CD14-positive monocyte (primary cell): ENCODE measurements at regions not wholly inside any gene's neighbourhood (a gene's known extent, or its start where the extent isn't known, plus 50 kb on each side); places are given as distances from the start of the nearest gene placed in this dataset.

ENCODE experiments used
- DNase-seq, 3 donors: peaks; one replicate each; pipeline ENCODE4 v3.0.0-alpha.2; 2011 to 2022
- H2AFZ ChIP-seq: 2 replicates; pipeline ENCODE4 v1.6.0; 2012; ENCODE audit warnings: mild to moderate bottlenecking, low read depth, low read length, inconsistent platforms; ENCODE audit not compliant: insufficient read depth, poor library complexity, severe bottlenecking
- H3K27ac ChIP-seq, 2 donors: 1 replicate in 1 of 2; 2 replicates in 1 of 2; pipeline ENCODE4 v1.5.1; 2012 to 2013; ENCODE audit warnings: low read length in 2 of 2, control low read depth in 1 of 2, inconsistent platforms in 1 of 2, low read depth in 1 of 2, mild to moderate bottlenecking in 1 of 2
- H3K27me3 ChIP-seq, 2 donors: one replicate each; pipeline versions ENCODE4 v1.6.0 to v1.6.1; 2011 to 2013; ENCODE audit warnings: low read length in 2 of 2; ENCODE audit not compliant: control insufficient read depth in 2 of 2, insufficient read depth in 2 of 2
- H3K36me3 ChIP-seq, 2 donors: replicated peaks in 1 of 2; 1 replicate in 1 of 2; 2 replicates in 1 of 2; pipeline versions ENCODE4 v1.5.1 to v1.6.1; 2012 to 2013; ENCODE audit warnings: low read length in 2 of 2, control low read depth in 1 of 2, inconsistent platforms in 1 of 2, mild to moderate bottlenecking in 1 of 2; ENCODE audit not compliant: insufficient read depth in 2 of 2, control insufficient read depth in 1 of 2
- H3K4me1 ChIP-seq, 2 donors: 1 replicate in 1 of 2; 2 replicates in 1 of 2; pipeline versions ENCODE4 v1.5.1 to v1.6.1; 2012 to 2013; ENCODE audit warnings: low read length in 2 of 2, control low read depth in 1 of 2, inconsistent platforms in 1 of 2, mild to moderate bottlenecking in 1 of 2, moderate library complexity in 1 of 2; ENCODE audit not compliant: insufficient read depth in 2 of 2, control insufficient read depth in 1 of 2
- H3K4me2 ChIP-seq: replicated peaks from 2 replicates; pipeline ENCODE3; 2012; ENCODE audit warnings: low read length, moderate library complexity, mild to moderate bottlenecking; ENCODE audit not compliant: poor library complexity, severe bottlenecking; ENCODE audit errors: extremely low read depth
- H3K4me3 ChIP-seq, 3 experiments: fragments of 200-600 bp in 1 of 3; sonication (generic) in 1 of 3; replicated peaks in 1 of 3; 1 replicate in 2 of 3; 2 replicates in 1 of 3; pipeline ENCODE4 v1.5.1; 2011 to 2013; ENCODE audit warnings: low read length in 3 of 3, mild to moderate bottlenecking in 3 of 3, control low read depth in 2 of 3, low read depth in 2 of 3, inconsistent platforms in 1 of 3, moderate library complexity in 1 of 3
- H3K79me2 ChIP-seq: 2 replicates; pipeline ENCODE4 v1.6.0; 2012; ENCODE audit warnings: mild to moderate bottlenecking, control low read depth, inconsistent platforms, low read length, moderate library complexity; ENCODE audit not compliant: insufficient read depth
- H3K9ac ChIP-seq: 2 replicates; pipeline ENCODE4 v1.6.0; 2017; ENCODE audit warnings: low read length, mild to moderate bottlenecking; ENCODE audit not compliant: insufficient read depth, poor library complexity, severe bottlenecking
- H3K9me3 ChIP-seq, 2 donors: replicated peaks in 1 of 2; 1 replicate in 1 of 2; 2 replicates in 1 of 2; pipeline versions ENCODE4 v1.5.1 to v1.6.1; 2012 to 2013; ENCODE audit warnings: low read length in 2 of 2, control low read depth in 1 of 2; ENCODE audit not compliant: control insufficient read depth in 1 of 2, insufficient read depth in 1 of 2
- H4K20me1 ChIP-seq: 2 replicates; pipeline ENCODE4 v1.6.0; 2012; ENCODE audit warnings: mild to moderate bottlenecking, low read length, control low read depth, moderate library complexity; ENCODE audit not compliant: insufficient read depth
- H3K27ac Mint-ChIP-seq, 7 donors: one replicate each; pipeline ENCODE4 v1.8.0; 2020; ENCODE audit warnings: mild to moderate bottlenecking in 7 of 7, mixed read lengths in 7 of 7, moderate library complexity in 6 of 7, inconsistent platforms in 2 of 7
- H3K27me3 Mint-ChIP-seq, 3 donors: one replicate each; pipeline ENCODE4 v1.8.0; 2021 to 2022; ENCODE audit warnings: low read depth in 3 of 3, mild to moderate bottlenecking in 3 of 3, mixed read lengths in 3 of 3, moderate library complexity in 3 of 3, inconsistent platforms in 1 of 3
- H3K36me3 Mint-ChIP-seq, 2 donors: one replicate each; pipeline ENCODE4 v1.8.0; 2020; ENCODE audit warnings: mixed read lengths in 2 of 2, inconsistent platforms in 1 of 2, mild to moderate bottlenecking in 1 of 2
- H3K4me1 Mint-ChIP-seq: one replicate; pipeline ENCODE4 v1.8.0; 2020; ENCODE audit warnings: mild to moderate bottlenecking, mixed read lengths
- H3K4me3 Mint-ChIP-seq, 2 donors: one replicate each; pipeline ENCODE4 v1.8.0; 2020; ENCODE audit warnings: mild to moderate bottlenecking in 2 of 2, mixed read lengths in 2 of 2, moderate library complexity in 1 of 2
- H3K9me3 Mint-ChIP-seq, 7 donors: one replicate each; pipeline ENCODE4 v1.8.0; 2020 to 2022; ENCODE audit warnings: mixed read lengths in 7 of 7, mild to moderate bottlenecking in 6 of 7, moderate library complexity in 6 of 7, inconsistent platforms in 2 of 7
- WGBS: methylation state at CpG from one replicate; pipeline ENCODE4 v1.1.5; 2013; ENCODE audit warnings: missing lambda C conversion rate; ENCODE audit not compliant: insufficient coverage; 5-methylcytosine and 5-hydroxymethylcytosine counted together
- intact Hi-C, 2 donors: fragments of 100-400 bp; cut with micrococcal nuclease; formaldehyde crosslinking; loops; one replicate each; pipeline versions ENCODE4 v1.15.0 to v1.15.1; 2023
- TF ChIP-seq, protein P1 (sequence below): fragments of 200-600 bp; IDR thresholded peaks from one replicate; pipeline ENCODE4 v1.8.0; 2022; ENCODE audit warnings: antibody characterized with exemption, mild to moderate bottlenecking

DNA sequence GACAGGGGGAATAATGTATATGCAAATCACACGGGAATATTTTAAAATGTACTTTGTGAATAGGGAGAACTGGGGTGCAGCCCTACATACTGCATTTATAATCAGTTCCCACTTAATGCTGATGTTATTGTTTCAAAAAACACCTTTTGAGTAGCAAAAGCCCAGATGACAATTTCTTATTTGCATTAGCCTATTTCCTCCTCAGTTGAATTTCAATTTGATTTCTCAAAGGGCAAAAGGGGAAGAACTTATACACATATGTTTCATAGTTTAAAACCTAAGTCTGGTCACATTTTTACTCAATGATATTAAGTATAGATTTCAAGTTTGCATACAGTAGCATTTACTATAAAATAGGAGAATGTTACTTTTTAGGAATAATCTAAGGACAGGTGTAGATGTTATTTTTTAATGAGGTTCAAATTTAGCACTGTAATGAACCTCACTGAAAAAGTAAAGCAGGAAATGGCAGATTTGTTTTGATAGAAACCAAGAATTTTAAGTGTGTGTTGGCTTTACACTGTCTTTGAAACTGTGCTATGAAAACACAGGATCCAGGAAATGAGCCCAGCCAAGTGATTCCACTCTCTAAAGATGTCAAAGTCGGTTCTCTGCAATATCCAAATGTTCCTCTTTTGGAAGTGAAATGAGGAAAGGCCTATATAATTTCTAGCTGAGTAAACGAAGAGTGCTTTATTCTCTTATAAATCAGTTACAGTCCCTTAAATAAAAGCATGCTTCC is 367.4 kb downstream of the BTG1 start:
- H3K27me3 Mint-ChIP-seq, result peaks cover under 1 to 3% (median 2%) of the 10 kb centered on the region in 3 donors
- no CpG with 5 or more reads among the region's 3 CpGs for WGBS
- H3K36me3 Mint-ChIP-seq, result no peaks in the 10 kb centered on the region
- Histone ChIP-seq H3K27ac (no peak overlapping the region), H3K9ac (no peak overlapping the region), H2AFZ (no peak overlapping the region), H3K4me1 (no peaks in the 10 kb centered on the region), H3K4me2 (no peak overlapping the region), H3K27me3 (no peaks in the 10 kb centered on the region), H3K36me3 (no peaks in the 10 kb centered on the region), H3K79me2 (no peaks in the 10 kb centered on the region), H3K9me3 (no peaks in the 10 kb centered on the region), H4K20me1 (no peaks in the 10 kb centered on the region), H3K4me3 (no peak overlapping the region)
- intact Hi-C loops, result no loop called here
- TF ChIP-seq, protein P1, sequence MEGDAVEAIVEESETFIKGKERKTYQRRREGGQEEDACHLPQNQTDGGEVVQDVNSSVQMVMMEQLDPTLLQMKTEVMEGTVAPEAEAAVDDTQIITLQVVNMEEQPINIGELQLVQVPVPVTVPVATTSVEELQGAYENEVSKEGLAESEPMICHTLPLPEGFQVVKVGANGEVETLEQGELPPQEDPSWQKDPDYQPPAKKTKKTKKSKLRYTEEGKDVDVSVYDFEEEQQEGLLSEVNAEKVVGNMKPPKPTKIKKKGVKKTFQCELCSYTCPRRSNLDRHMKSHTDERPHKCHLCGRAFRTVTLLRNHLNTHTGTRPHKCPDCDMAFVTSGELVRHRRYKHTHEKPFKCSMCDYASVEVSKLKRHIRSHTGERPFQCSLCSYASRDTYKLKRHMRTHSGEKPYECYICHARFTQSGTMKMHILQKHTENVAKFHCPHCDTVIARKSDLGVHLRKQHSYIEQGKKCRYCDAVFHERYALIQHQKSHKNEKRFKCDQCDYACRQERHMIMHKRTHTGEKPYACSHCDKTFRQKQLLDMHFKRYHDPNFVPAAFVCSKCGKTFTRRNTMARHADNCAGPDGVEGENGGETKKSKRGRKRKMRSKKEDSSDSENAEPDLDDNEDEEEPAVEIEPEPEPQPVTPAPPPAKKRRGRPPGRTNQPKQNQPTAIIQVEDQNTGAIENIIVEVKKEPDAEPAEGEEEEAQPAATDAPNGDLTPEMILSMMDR, result no peak
- H3K9me3 Mint-ChIP-seq, result peaks cover 0 to 3% (median 0%) of the 10 kb centered on the region in 7 donors
- no peak overlapping the region for H3K4me3 Mint-ChIP-seq
- H3K27ac Mint-ChIP-seq, result peak overlapping the region in 2 of 7 donors; percentile 13 to 67
- no peak for DNase-seq
- H3K4me1 Mint-ChIP-seq, result peaks cover 2% of the 10 kb centered on the region

- TF ChIP-seq, protein P1, result no peak
- no peaks in the 10 kb centered on the region for H3K36me3 ChIP-seq
- H3K27ac Mint-ChIP-seq, result no peak overlapping the region
- no peaks in the 10 kb centered on the region for H3K4me1 ChIP-seq
- 100% methylated on average over 1 of the region's 6 CpGs for WGBS
- no peaks in the 10 kb centered on the region for H3K79me2 ChIP-seq
- no peaks in the 10 kb centered on the region for H3K36me3 Mint-ChIP-seq
- no peak overlapping the region for H2AFZ ChIP-seq
- peaks cover 2% of the 10 kb centered on the region for H3K4me1 Mint-ChIP-seq
- no peaks in the 10 kb centered on the region for H4K20me1 ChIP-seq
- intact Hi-C loops, result no loop called here
- H3K9ac ChIP-seq, result no peak overlapping the region
- H3K9me3 Mint-ChIP-seq, result peaks cover 0 to 3% (median 1%) of the 10 kb centered on the region in 7 donors
- H3K4me2 ChIP-seq, result no peak overlapping the region
- DNase-seq, result peak in 1 of 3 donors; percentile 15
- no peaks in the 10 kb centered on the region for H3K27me3 ChIP-seq
- no peaks in the 10 kb centered on the region for H3K9me3 ChIP-seq
- H3K4me3 Mint-ChIP-seq, result no peak overlapping the region
- no peak overlapping the region for H3K27ac ChIP-seq
- H3K27me3 Mint-ChIP-seq, result peaks cover 0 to 5% (median 2%) of the 10 kb centered on the region in 3 donors
- H3K4me3 ChIP-seq, result no peak overlapping the region
Measured at GRCh38 chr12:91777268-91777992, 368.2 kb downstream of the BTG1 start.
